Daoy (cell line): ENCODE measurements at regions not wholly inside any gene's neighbourhood (a gene's known extent, or its start where the extent isn't known, plus 50 kb on each side); places are given as distances from the start of the nearest gene placed in this dataset.

Experiments
- DNase-seq: peaks from one replicate; pipeline ENCODE4 v3.0.0-alpha.2; 2015; ENCODE audit warnings: low read depth

DNA sequence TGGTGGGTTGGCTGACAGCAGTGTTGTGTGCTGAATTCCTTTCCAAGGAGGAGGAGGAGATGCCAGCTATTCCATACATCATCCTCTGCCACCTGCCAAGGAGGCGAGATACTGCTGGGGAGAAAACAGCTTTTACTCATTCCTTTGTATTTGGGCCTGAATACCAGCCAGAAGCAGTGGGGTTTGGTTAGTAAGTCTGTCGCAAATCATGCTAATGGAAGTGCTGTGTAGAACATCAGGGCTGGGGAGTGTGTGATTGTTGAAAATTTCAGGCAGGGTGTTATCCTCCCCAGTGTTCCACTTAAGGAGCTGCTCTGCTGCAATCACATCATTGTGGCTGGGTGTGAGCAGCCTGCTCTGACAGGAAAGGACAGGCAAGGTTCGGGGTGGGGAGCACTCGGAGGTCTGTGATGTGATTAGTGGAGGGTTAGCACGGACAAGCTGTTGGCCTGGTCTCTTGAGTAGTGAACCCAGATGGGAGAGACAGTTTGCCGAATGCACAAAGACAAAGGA lies 128.2 kb upstream of the DLX2 start:
- no peak for DNase-seq

DNA sequence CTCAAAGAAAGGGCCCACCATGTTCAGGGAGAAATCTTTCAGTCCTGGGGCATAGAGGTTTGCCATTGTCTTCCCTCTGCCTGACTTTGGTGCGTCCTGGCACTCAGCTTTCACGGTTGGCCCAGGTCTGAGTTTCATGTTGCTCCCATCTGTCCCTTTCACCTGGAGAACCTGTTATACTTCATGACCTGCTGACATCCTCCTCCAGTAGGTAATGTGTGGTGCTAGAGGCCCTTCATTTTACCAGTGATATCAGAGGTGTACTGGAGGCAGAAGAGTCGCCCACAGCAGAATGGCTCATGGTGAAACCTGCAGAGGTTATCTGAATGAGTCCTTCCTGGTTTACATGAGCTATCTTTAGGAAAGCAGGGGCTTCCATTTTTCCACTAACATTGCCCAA lies 128.8 kb upstream of the DLX2 start:
- no peak for DNase-seq

DNA sequence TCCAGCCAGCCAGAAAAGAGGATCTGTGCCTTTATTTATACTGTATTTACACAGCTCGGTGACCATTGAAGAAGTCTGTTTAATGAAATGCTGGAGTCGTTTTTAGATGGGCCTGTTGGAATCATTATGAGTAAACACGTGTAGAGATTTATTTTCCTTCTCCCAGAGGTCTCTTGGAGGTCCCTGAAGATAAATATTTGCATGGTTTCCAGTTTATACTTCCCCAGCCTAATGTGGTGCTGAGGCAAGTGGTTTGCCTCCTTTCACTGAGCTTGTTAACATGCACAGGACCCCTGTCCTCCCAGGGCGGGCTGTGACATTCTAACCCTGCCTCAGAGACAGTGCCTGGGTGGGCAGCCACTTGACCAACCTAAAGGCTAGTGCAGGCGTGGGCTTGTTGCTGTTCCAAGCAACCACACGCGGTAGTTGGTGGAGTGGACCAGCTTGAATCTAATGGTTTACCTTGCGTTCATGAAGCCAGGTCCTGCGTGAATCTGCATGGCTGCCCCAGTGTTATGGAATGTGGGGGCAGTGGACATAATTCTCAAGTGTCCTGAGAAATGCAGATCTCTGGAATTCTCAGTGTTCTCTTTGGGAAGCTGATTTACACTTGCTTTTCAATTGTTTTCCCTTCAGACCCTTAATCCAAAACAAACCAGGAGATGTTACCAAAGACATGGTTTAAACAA lies 130.2 kb upstream of the DLX2 start:
- DNase-seq, result no peak

DNA sequence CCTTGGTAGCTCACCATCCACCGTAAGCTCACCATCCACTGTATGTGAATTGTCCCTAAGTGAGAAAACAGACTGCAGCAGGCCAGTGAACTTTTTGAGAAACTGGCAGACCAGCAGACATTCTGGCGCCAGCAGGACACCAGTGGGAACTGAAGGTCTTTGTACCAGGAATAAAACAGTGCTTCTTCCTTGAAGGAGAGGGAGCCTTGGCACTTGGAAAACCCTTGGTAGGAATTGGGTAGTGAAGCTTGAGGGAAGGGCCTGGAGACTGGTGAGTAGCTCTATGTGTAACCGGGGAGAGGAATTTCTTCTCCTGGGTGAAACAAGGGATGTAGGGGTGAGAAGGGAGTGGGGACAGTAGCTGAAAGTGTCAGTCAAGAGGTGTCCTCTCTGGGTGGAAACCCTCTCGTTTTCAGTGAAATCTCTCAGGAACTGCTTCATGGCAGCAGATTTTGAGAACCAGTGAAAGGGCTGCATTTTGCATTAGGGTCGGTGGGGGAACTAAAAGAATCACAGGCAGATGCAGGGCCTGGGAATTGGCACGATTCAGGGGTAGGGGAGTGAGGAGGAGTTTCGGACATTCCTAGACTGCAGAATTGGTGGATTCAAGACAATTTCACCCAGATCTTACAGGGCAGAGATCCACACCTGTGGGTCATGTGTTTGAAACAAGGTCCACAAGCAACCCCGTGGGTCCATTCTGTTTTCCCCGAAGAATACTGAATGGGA lies 131.5 kb upstream of the DLX2 start:
- no peak for DNase-seq

GRCh38 chr2:172234716-172235691 lies 132.3 kb upstream of the DLX2 start:
- no peak for DNase-seq

DNA sequence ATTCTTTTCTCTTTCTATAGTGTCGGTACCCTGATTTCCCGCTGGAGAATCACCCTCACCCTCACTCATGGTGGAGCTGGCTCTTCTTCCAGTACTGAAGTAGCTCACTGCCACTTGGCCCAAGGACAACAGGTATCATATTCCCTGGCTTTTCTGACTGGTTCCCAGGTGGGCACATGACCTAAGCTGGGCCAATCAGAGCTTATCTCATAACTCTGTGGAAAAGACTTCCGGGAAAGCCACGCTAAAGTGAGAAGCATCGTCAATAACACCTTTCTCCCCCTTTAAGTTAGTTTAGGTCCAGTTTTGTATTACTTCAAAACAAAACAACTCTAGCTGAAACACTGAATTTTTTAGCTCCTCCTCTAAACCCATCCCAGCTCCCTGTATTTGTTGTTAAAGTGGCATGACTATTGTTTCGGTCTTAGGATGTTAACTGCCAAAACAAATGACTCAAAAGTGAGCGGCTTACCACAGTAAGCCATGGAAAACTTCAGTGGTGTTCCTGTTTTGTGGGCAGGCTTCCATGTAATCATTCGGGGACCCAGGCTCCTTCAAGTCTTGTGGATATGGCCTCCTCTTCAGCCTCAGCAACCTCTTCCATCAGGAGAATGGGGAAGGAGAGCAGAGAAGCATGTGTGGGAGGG lies 137.4 kb upstream of the DLX2 start:
- DNase-seq, result no peak

DNA sequence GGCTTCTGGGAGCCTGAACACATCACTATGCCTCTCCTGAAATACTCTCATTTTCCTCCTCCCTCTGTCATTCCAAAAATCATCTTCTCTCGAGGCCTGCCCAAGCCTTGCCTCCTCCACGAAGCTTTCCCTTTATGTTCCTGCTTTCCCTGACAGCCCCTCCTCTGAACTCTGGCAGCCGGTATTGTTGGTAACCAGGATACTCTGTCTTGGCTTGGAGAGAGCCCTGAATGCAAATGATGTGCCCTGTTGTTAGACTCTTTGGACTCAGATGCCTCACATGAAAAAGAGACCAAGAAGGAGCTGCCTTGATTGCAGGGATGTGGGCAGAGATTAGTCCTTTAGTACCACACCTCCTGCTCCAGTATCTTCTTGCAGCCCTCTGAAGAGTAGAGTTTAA lies 138.5 kb upstream of the DLX2 start:
- DNase-seq, result no peak

GRCh38 chr2:172242471-172242870 lies 139.8 kb upstream of the DLX2 start:
- DNase-seq, result no peak

DNA sequence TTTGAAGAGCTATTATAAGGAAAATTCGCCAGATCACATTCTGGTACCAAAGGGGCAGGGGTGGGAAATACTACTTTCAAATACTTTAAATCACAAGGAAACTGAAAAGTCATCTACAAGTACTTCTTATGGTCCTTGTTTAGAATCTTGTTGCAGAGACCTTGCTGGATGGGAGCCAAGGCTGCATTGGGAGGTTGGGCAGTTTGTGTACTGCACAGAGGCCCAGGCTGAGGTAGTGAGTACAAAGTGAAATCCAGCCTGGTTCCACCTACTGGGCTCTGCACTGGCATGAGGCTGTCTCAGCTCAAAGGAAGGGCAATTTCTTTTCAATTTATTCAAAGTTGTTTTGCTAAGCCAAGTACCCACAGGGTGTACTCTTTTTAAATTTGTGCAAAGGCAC lies 140.3 kb upstream of the DLX2 start:
- no peak for DNase-seq

DNA sequence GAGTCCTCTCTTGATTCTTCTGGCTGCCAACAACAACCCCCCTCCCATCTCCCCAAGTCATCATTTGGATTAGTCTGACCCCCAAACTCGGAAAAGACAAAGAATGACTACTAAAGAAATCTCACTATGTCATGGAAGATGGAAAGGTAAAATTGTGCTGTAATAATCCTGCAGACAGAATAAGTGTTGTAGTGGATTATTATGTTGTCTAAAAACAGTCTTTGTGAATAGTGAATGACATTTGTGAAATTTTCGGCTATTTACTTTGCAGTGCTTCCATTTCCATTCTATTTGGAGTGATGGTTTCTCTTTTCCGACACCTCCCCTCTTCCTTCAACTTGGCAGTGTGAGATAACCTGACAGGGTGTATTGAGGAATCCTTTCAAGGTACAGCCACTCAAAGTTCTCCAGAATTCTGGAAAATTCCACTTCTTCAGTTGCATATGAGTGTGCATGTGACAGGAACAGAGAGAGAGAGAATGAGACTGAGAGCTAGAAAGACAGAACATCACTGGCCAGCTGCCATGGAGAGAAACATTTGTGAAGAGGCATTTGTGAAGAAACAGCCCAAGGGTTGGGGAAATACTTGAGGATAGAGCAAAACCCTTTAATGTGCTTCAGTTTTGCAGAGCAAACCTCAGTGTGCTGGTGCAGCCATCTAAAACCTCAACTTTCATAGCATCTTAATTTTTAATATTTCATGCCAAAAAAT lies 141.9 kb upstream of the DLX2 start:
- no peak for DNase-seq

DNA sequence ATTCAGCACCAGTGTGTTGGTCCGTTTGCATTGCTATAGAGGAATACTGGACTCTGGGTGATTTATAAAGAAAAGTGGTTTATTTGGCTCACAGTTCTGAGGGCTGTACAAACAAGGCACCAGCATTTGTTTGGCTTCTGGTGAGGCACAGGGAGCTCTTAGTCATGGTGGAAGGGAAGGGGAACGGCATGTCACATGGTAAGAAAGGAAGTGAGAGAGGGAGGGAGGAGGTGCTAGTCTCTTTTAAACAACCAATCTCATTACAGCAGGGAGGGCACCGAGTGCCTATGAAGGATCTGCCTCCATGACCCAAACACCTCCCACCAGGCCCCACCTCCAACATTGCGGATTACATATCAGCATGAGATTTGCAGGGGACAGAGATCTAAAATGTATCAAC lies 143.9 kb upstream of the DLX2 start:
- peak; percentile 35 for DNase-seq

DNA sequence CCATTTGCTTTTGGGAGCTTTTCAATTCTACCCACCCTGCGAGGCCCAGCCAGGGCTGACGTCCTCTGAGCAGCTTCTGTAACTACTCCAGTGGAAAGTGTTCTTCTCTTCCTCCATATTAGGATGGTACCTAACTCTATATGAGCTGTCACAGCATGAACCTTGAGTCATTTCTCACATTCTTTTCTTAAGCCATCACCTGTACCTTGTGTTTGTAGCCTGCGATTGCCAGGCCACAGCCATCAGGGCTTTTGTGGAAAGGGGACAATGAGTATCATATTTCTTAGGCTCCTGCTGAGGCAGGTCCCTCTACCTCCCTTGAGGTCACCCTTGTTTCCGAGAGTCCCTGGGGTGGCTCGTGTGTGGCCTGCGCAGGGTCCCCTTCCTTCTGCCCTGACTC lies 144.5 kb upstream of the DLX2 start:
- DNase-seq, result no peak

- no peak for DNase-seq
Measured at GRCh38 chr2:172248381-172248780, 145.7 kb upstream of the DLX2 start.

- peak; percentile 53 for DNase-seq
Measured at GRCh38 chr2:172248785-172249187, 146.1 kb upstream of the DLX2 start.

DNA sequence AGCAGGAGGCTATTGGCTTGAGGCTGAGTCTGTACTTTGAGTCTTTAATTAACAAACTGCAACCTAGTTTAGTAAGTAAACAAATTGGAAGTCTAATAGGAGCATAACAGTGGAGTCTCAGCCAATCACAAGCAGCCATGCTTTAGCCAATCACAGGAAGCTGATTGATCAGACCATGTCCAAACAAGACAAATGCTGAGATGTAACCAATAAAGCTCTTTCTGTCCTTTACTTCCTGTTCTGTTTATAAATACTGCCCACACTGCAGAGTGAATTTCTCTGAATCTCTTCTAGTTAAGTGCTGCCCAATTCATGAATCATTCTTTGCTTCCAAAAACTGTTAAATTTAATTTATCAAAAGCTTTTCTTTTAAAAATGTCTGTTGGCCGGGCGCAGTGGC lies 146.6 kb upstream of the DLX2 start:
- DNase-seq, result no peak

DNA sequence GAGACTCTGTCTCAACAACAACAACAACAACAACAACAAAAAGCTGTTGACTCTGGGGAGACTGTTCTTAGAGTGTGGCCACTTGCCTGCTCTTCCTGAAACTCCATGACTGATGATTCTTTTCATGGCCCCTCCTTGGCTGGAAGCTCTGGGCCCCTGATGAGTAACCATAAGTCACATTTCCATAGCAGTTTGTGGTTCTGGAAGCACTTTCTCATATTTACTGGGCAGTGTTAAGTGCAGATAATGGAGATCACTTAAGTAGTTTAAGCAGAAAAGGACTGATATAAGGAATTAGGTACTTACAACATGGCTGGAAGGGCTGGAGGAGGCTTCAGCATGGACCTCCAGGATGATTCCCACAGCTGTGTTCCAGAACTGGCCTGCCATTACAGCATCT lies 147.3 kb upstream of the DLX2 start:
- peak; percentile 84 for DNase-seq

DNA sequence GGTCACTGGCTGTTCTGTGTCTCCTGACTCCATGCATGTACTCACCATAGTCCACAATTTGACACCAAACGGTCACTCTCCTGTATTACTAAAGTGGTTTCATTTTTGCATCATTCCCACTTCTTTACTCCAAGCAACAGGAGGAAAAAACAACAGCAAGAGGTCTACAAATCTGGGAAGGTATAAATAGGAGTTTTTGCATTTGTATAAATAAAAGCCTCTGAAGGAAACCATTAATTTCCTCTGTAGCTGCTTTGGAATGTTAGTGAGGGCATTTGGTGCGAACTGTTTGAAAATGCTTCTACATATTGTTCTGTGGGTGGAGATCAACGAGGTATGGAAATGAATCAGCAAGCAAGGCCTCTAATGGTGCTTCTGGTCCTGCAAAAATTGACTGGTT lies 148.5 kb upstream of the DLX2 start:
- DNase-seq, result peak; percentile 36

- no peak for DNase-seq
Measured at GRCh38 chr2:172252154-172252553, 149.5 kb upstream of the DLX2 start.

- DNase-seq, result peak; percentile 97
Measured at GRCh38 chr2:172253190-172254052, 150.7 kb upstream of the DLX2 start.

GRCh38 chr2:172256886-172257285 lies 154.2 kb upstream of the DLX2 start:
- DNase-seq, result no peak
